ENCODE measurements at regions not wholly inside any gene's neighbourhood (a gene's known extent, or its start where the extent isn't known, plus 50 kb on each side); places are given as distances from the start of the nearest gene placed in this dataset.
"Not testable (repeated sequence)": the region's sequence is repeated elsewhere in the genome, so short reads cannot be mapped to it uniquely, and the experiment has no call there.

DNA sequence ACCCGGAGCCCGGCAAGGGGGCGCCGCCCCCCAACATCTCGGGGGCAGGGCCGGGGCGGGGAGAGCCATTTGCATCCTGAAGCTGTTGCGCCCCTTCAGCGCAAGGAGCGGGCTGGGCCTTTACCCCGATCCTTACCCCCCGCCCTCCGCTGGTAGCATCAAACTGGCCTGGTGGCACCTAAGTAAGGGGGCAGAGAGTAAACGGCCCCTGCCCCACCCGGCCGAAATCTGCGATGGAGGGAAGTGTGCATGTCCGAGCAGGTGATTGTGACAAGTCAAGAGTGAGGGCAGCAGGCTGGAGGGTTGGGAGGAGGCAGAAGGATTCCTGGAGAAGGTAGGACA, 101.2 kb downstream of the ESM1 start:
- DNase-seq (ENCODE audit: low read depth), result no peak

DNA sequence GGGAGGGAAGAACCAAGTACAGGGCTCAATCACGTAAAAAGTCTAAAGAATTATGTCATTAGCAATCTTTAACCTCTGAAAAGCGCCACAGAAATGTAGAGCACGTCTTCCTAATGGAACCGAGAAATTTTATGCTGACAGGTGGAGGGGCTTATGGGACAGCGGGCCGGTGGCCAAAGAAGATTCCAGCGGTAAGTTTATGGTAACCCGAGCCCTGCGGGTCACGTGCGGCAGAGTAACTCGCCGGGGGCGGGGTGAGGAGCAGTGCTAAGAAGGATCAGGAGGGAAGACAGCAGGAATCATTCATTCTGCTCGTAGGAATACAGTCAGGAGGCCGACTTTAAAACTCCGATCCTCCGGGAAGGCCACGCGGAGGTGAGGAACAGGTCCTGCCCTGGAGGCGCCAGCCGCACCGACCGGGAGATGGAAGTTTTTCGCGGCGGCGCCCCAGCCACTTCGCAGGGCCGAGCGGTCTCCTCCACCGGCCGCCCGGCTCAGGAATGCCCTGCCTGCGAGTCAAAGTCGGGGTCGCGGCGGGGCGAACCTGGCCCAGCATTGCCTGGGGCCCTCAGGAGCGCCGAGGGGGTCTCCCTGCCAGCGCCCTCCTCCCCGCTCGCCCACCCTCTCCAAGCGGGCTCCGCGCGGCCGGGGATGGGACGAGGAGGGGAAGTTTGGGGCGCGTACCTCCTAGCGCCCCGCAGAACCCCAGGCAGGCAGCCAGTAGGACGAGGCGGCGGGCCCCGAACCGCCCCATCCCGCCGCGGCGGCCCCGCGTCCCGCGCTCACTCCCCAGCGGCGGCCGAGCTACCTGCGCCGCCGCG, 101.8 kb downstream of the ESM1 start:
- DNase-seq (ENCODE audit: low read depth), result no peak

- no peak for DNase-seq (ENCODE audit: low read depth)
Measured at GRCh38 chr5:54882841-54883240, 102.6 kb downstream of the ESM1 start.

DNA sequence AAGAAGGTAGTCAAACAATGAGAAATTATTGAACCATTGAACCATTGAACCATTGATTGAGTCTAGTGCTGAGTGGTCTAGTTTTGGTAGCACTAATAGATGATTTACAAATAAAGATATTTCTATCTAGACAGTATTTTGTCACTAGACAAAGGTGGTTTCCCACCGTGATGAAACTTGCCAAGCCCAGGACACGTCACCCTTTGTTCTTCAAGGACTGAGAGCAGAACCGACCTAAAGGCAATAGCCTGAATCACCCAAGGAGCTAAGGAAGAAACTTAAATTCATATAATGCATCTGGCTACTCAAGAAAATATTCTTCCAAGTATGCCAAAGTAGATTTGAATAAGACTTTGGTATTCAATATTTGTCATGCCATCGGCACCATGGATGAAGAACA, 103.3 kb downstream of the ESM1 start:
- DNase-seq (ENCODE audit: low read depth), result no peak

DNA sequence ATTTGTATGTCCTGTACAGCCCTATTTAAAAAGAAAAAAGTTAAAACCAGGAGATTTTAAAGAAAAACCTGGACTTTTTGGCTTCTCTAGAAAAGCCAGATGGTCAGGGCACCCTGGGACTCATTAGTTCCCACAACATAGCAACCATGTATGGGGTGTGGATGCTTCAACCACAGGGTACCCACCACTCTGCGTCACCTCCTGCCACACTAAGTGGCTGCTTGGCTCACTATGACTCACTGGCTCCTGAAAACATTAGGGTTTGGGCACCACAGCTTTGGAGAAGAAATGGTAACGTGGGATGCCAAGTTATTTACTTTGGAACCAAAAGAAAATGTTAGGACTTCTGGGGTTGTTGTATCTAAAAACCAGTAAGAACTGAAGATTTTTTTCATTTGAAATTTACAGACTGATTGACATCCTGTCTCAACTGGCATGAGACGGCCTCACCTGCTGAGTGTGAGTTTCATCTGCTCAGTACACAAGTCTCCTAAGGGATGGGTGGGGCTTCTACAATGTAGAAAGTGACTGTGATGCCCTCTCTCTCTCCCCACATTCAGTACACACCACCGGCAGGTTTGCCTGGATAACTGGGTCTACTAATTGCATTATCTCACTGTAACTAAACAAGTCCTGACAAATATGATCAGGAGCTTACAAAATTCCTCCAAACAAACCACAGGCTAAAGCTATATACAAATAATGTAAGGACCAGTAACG, 103.9 kb downstream of the ESM1 start:
- DNase-seq (ENCODE audit: low read depth), result peak; percentile 59

DNA sequence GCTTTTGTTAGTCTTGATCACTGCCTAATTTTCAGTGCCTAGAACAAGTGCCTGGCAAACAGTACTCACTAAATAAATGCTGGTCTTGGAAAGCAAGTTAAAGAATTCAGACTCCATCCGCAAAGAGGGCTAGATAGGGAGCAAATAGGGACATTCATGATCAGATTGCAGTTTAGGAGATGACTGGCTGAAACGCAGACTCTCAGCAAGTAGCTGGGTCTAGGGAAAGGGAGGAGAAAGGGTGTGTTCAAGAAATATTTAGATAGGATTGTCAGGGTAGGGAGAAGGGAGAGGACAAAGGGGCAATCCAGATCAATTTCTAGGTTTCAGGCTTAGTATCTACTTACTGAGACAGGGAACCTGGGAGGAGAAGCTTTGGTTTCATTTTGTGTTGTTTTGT, 108.4 kb downstream of the ESM1 start:
- DNase-seq (ENCODE audit: low read depth), result no peak

DNA sequence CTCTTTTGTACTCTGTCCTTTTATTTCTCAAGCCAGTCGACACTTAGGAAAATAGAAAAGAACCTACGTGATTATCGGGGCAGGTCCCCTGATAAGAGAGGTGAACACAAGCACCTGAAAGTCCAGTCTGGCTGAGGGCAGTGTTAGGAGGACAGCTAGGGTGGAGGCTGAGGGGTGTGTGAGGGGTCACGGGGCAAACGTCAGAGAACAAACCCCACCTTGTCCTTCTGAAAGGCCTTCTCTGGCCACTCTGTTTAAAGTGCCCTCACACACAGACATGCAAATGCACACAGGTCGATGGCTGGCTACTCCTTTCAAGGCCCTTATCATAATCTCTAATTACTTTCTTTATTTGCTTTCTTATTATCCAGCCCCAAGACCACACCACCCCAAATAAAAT, 108.8 kb downstream of the ESM1 start:
- no peak for DNase-seq (ENCODE audit: low read depth)

DNA sequence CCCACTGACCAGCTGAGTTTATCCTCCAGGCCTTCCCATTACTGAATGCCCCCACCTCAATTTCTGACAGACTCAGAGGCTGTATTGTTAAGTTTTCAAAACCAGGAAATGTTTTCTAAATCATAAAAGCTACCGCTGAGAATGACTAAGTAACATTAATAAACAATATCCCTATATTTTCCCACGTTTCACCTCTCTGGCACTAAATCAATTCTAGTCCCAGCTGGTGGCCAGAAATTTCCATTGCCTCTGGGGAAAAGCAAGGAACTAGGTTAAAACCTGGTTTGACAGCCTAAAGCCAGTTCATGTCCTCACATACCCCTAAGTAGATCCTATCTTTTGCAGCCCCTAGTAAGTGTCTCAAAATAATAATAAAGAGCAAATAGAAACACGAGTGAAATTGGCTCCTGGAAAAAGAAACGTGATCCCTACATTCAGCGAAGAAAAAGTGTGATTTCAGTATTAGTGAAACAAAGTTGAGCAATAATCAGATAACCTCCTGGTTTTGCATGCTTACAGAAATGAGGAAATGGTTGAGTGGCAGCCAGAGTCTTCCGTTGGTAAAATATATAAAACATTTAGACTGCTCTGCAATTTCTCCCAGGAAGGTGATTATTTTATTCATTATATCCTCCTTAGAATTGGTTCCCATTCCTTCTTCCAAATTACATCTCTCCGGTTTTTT, 110.9 kb downstream of the ESM1 start:
- no peak for DNase-seq (ENCODE audit: low read depth)

DNA sequence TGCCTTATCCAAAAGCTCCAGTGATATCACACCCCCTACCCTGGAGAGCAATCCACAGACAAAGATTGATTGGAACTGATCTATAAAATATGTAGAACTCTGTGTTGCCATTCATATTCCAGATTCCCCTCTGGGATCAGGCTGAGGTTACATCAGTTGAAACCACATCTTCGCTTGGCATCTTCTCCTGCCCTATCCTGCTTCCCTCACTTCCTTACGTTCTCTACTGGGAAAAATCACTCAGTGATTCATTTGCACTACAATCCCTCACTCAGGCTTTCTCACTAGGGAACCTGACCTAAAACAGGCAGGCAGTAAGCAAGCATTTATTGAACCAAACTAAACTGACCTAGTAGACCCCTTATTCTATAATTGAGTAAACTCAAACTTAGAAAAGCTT, 111.7 kb downstream of the ESM1 start:
- peak; percentile 71 for DNase-seq (ENCODE audit: low read depth)

GRCh38 chr5:54872810-54873209, 112.6 kb downstream of the ESM1 start:
- no peak for DNase-seq (ENCODE audit: low read depth)

DNA sequence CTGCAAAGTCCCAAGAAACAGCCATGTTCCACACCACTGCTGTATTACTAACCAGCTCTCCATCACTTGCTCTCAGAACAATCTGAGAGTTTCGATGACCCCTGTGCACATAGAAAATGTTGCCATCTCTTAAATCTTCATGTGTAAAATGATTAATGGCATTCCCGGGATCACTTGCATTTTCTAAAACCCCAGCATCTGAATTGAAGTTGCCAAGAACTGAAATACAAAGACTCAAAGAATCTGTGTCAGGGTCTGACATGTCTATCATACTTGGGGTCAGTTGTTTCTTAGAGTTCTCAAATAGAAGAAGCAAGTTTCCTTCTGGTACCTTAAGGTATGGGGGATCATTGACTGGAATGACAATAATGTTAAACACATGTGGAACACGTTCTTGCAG, 115.1 kb downstream of the ESM1 start:
- DNase-seq (ENCODE audit: low read depth), result no peak

GRCh38 chr5:54869691-54870090, 115.7 kb downstream of the ESM1 start:
- DNase-seq (ENCODE audit: low read depth), result no peak

DNA sequence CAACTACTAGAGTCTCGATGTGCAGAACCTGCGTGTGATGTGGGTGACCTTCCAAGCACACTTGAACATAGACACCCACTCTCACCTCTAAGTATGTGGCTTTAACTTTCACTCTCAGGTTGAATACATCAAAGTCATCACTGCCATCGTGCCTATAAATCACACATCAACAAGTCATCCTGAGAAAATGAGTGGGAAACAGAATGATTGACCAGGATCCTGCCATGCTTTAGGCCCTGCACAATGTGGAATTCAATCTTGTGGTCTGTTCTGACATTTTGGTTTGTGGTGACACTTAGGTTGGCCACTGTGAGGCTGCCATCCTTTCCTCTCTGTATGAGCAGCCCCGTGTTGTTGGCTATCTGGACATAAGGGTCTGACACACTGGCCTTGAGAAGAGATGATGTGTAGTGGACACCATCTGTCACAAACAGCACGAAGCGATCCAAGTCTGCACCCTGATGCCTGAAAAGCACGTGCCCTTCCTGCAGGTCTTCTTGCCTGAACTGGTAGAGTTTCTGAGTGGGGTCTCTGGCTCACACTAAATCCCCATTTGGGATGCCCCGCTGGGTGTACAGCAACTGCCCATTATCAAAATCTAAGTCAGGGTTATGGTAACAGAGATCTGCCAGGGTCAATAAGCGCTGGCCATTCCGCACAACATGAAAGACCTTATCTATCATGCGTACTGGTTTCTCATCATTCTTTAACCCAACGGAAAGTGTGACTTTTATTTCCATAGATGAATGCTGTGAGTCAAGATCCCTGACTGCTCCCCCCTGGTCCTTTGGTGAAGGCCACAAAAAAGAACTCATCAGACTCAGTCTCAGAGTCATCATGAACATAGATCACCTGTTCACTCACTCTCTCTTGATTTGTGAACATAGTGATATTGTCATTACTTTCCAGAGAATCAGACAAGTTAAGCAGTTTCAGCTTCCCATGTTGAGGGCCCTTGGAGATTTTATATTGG, 116.6 kb downstream of the ESM1 start:
- DNase-seq (ENCODE audit: low read depth), result no peak

- no peak for DNase-seq (ENCODE audit: low read depth)
Measured at GRCh38 chr5:54867310-54867944, 118.0 kb downstream of the ESM1 start.

DNA sequence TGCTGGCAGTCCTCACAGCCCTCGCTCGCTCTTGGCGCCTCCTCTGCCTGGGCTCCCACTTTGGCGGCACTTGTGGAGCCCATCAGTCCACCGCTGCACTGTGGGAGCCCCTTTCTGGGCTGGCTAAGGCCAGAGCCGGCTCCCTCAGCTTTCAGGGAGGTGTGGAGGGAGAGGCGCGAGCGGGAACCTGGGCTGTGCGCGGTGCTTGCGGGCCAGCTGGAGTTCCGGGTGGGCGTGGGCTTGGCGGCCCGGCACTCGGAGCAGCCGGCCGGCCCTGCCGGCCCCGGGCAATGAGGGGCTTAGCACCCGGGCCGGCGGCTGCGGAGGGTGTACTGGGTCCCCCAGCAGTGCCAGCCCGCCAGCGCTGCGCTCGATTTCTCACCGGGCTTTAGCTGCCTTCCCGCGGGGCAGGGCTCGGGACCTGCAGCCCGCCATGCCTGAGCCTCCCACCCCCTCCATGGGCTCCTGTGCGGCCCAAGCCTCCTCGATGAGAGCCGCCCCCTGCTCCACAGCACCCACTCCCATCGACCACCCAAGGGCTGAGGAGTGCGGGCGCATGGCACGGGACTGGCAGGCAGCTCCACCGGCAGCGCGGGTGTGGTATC, 120.4 kb downstream of the ESM1 start:
- DNase-seq (ENCODE audit: low read depth), result not testable (repeated sequence)

- DNase-seq (ENCODE audit: low read depth), result no peak
Measured at GRCh38 chr5:54862036-54862435, 123.4 kb downstream of the ESM1 start.

DNA sequence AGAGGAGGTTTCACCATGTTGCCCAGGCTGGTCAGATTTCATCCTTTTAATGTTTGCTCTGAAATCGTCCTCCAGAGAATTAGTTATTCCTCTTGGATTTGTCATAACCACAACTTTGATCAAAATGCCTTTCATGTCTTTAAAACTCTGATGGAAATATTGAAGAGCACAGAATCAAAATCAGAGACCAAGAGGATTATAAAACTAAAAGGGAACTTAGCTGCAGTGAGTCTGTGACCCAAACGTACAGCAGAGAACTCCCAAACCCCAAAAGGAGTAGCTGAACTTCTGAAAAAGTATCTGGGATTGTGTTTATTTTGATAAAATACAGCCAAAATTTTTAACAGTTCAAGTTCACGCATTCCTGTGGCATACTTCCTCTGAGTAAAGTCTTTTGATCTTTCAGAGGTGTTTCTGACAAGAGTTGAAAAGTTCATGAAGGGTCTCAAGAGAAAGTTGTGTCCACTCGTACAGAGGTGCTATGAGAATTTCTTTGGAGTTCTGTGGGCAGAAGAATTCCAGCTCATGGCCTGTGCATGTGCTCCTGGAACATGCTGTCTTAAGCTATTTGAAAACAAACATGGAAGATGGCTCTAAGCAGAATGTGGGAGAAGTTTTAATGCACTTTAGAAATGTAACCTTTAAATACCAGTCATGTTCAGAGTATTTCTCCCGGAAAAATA, 124.0 kb downstream of the ESM1 start:
- DNase-seq (ENCODE audit: low read depth), result peak; percentile 58

DNA sequence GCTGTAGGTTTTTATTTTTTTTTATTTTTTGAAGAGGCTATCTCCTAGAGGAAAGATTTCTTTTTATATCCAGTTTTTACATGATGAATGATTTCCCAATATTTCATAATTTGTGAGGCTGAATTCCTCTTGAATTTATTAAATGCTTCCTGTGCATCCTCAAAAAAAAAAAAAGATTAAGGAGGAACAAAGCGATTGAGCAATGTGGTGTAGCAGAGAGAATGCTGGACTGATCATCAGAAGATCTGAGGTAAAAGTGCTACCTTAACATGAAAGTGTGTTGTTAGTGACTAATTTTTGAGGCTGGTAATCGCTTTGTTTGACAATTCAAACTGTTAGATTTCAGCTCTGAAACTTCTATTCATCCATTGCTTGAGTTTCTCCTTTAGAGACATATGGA, 125.1 kb downstream of the ESM1 start:
- DNase-seq (ENCODE audit: low read depth), result no peak

- no peak for DNase-seq (ENCODE audit: low read depth)
Measured at GRCh38 chr5:54859316-54859715, 126.1 kb downstream of the ESM1 start.

- DNase-seq (ENCODE audit: low read depth), result no peak
Measured at GRCh38 chr5:54854883-54855581, 130.4 kb downstream of the ESM1 start.
